Mesenchymal stem cell (in vitro differentiated cells and primary cell): ENCODE measurements at regions not wholly inside any gene's neighbourhood (a gene's known extent, or its start where the extent isn't known, plus 50 kb on each side); places are given as distances from the start of the nearest gene placed in this dataset.

ENCODE experiments used
- DNase-seq: peaks from one replicate; pipeline ENCODE4 v3.0.0-alpha.2; 2013
- H2AFZ ChIP-seq: one replicate; pipeline ENCODE4 v1.6.1; 2013; ENCODE audit warnings: low read depth, mild to moderate bottlenecking, control low read depth, inconsistent platforms, low read length, moderate library complexity
- H2AK5ac ChIP-seq: 2 replicates; pipeline ENCODE4 v1.6.1; 2013; ENCODE audit warnings: low read length, moderate library complexity, mild to moderate bottlenecking, inconsistent platforms; ENCODE audit not compliant: severe bottlenecking
- H2BK120ac ChIP-seq: one replicate; pipeline ENCODE4 v1.6.1; 2013; ENCODE audit warnings: low read depth, mild to moderate bottlenecking, inconsistent platforms, low read length, moderate library complexity
- H2BK12ac ChIP-seq, 2 experiments: one replicate each; pipeline ENCODE4 v1.6.1; 2013; ENCODE audit warnings: inconsistent platforms in 2 of 2, low read length in 2 of 2, mild to moderate bottlenecking in 2 of 2, moderate library complexity in 2 of 2, control low read depth in 1 of 2
- H2BK15ac ChIP-seq: one replicate; pipeline ENCODE4 v1.6.1; 2013; ENCODE audit warnings: mild to moderate bottlenecking, low read depth, inconsistent platforms; ENCODE audit not compliant: poor library complexity, severe bottlenecking
- H2BK5ac ChIP-seq: 2 replicates; pipeline ENCODE4 v1.6.1; 2013; ENCODE audit warnings: low read depth, mild to moderate bottlenecking, low read length, control low read depth, inconsistent platforms; ENCODE audit not compliant: poor library complexity, severe bottlenecking
- H3K14ac ChIP-seq, 2 experiments: one replicate each; pipeline ENCODE4 v1.6.1; 2013; ENCODE audit warnings: inconsistent platforms in 2 of 2, low read length in 2 of 2, control low read depth in 1 of 2, mild to moderate bottlenecking in 1 of 2, moderate library complexity in 1 of 2
- H3K18ac ChIP-seq, 2 experiments: one replicate each; pipeline ENCODE4 v1.6.1; 2013; ENCODE audit warnings: inconsistent platforms in 2 of 2, low read length in 2 of 2, control low read depth in 1 of 2, low read depth in 1 of 2, mild to moderate bottlenecking in 1 of 2
- H3K23ac ChIP-seq, 2 experiments: one replicate each; pipeline ENCODE4 v1.6.1; 2013; ENCODE audit warnings: inconsistent platforms in 2 of 2, low read length in 2 of 2, mild to moderate bottlenecking in 2 of 2, moderate library complexity in 2 of 2, control low read depth in 1 of 2
- H3K27ac ChIP-seq: 2 replicates; pipeline ENCODE4 v1.5.1; 2013; ENCODE audit warnings: mild to moderate bottlenecking, moderate library complexity, low read length, control low read depth, inconsistent platforms; ENCODE audit not compliant: poor library complexity, severe bottlenecking
- H3K27me3 ChIP-seq, 2 experiments: 2 replicates each; pipeline versions ENCODE4 v1.6.1 to v1.7.0; 2013; ENCODE audit warnings: low read length in 2 of 2, mild to moderate bottlenecking in 2 of 2, moderate library complexity in 2 of 2, control low read depth in 1 of 2, inconsistent platforms in 1 of 2; ENCODE audit not compliant: control insufficient read depth in 1 of 2, insufficient read depth in 1 of 2
- H3K36me3 ChIP-seq, 2 experiments: 2 replicates each; pipeline versions ENCODE4 v1.6.1 to v1.7.0; 2013; ENCODE audit warnings: low read length in 2 of 2, control low read depth in 1 of 2, inconsistent platforms in 1 of 2, low read depth in 1 of 2, mild to moderate bottlenecking in 1 of 2; ENCODE audit not compliant: insufficient read depth in 2 of 2, control insufficient read depth in 1 of 2
- H3K4ac ChIP-seq, 2 experiments: one replicate each; pipeline ENCODE4 v1.6.1; 2013; ENCODE audit warnings: inconsistent platforms in 2 of 2, low read length in 2 of 2, mild to moderate bottlenecking in 2 of 2, moderate library complexity in 2 of 2, control low read depth in 1 of 2, low read depth in 1 of 2
- H3K4me1 ChIP-seq: 2 replicates; pipeline ENCODE4 v1.6.1; 2013; ENCODE audit warnings: low read depth, low read length, control low read depth; ENCODE audit not compliant: control insufficient read depth, insufficient read depth
- H3K4me2 ChIP-seq: 2 replicates; pipeline ENCODE4 v1.6.1; 2013; ENCODE audit warnings: low read length, mild to moderate bottlenecking, inconsistent platforms; ENCODE audit not compliant: poor library complexity, severe bottlenecking
- H3K4me3 ChIP-seq, 2 experiments: 2 replicates each; pipeline versions ENCODE4 v1.5.1 to v1.7.0; 2013; ENCODE audit warnings: low read length in 2 of 2, mild to moderate bottlenecking in 2 of 2, control low read depth in 1 of 2, low read depth in 1 of 2; ENCODE audit not compliant: insufficient read depth in 1 of 2
- H3K79me1 ChIP-seq: replicated peaks from 2 replicates; pipeline ENCODE4 v1.6.1; 2013; ENCODE audit warnings: mild to moderate bottlenecking, control low read depth, low read length, inconsistent platforms; ENCODE audit not compliant: poor library complexity, severe bottlenecking
- H3K9ac ChIP-seq: 2 replicates; pipeline ENCODE4 v1.7.0; 2013; ENCODE audit warnings: mild to moderate bottlenecking, low read length, moderate library complexity
- H3K9me3 ChIP-seq: 2 replicates; pipeline ENCODE4 v1.7.0; 2013; ENCODE audit warnings: mild to moderate bottlenecking, low read length; ENCODE audit not compliant: control insufficient read depth
- H4K8ac ChIP-seq: one replicate; pipeline ENCODE4 v1.6.1; 2013; ENCODE audit warnings: inconsistent platforms, mild to moderate bottlenecking, low read length, moderate library complexity
- H4K91ac ChIP-seq: one replicate; pipeline ENCODE4 v1.6.1; 2013; ENCODE audit warnings: mild to moderate bottlenecking, low read length, inconsistent platforms
- WGBS: methylation state at CpG from one replicate; pipeline ENCODE4 v1.1.7; 2013; ENCODE audit warnings: mixed read lengths; 5-methylcytosine and 5-hydroxymethylcytosine counted together

DNA sequence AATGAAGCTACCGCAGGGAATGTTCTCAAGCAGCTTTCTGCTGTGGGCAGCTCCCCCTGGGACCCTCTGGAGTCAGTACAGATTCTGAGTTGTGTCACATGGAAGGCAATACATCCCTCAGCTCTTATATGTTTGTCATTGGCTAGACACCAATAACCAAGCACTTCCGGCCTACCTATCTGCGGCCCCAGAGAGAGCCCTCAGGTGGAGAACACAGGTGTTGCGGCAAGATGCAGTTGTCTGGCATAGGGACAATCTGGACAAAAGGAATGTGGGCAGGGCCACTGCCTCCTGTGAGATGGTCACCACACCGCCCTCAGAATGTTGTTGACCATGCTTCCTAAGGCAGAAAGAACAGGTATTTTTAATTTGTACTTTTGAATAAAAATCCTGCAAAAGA is 118.7 kb downstream of the BRMS1L start:
- no peak overlapping the region for H4K8ac ChIP-seq
- H3K9ac ChIP-seq = no peak overlapping the region
- H2BK5ac ChIP-seq = no peak overlapping the region
- no peak overlapping the region for H3K4ac ChIP-seq
- H3K4me1 ChIP-seq = no peaks in the 10 kb centered on the region
- no peak overlapping the region for H2BK12ac ChIP-seq
- H3K9me3 ChIP-seq = no peaks in the 10 kb centered on the region
- no peak overlapping the region for H3K27ac ChIP-seq
- H3K23ac ChIP-seq = no peak overlapping the region
- H3K36me3 ChIP-seq = no peaks in the 10 kb centered on the region
- H2AFZ ChIP-seq = no peak overlapping the region
- no peak overlapping the region for H2AK5ac ChIP-seq
- H3K4me3 ChIP-seq = no peak overlapping the region
- H2BK15ac ChIP-seq = no peak overlapping the region
- H4K91ac ChIP-seq = no peak overlapping the region
- 66% methylated on average over 4 of the region's 5 CpGs for WGBS
- no peak overlapping the region for H3K14ac ChIP-seq
- H3K27me3 ChIP-seq = no peaks in the 10 kb centered on the region
- H3K79me1 ChIP-seq = no peaks in the 10 kb centered on the region
- H2BK120ac ChIP-seq = no peak overlapping the region
- H3K18ac ChIP-seq = no peak overlapping the region
- no peak for DNase-seq
- no peak overlapping the region for H3K4me2 ChIP-seq

- Histone ChIP-seq H3K4me2 (no peak overlapping the region), H3K18ac (no peak overlapping the region), H3K9ac (no peak overlapping the region), H2BK5ac (no peak overlapping the region), H4K91ac (no peak overlapping the region), H3K23ac (no peak overlapping the region), H2BK12ac (no peak overlapping the region), H3K4ac (no peak overlapping the region), H3K4me1 (no peaks in the 10 kb centered on the region), H3K79me1 (no peaks in the 10 kb centered on the region), H2AK5ac (no peak overlapping the region), H3K27me3 (no peaks in the 10 kb centered on the region), H2BK15ac (no peak overlapping the region), H3K36me3 (no peaks in the 10 kb centered on the region), H3K27ac (no peak overlapping the region), H2AFZ (no peak overlapping the region), H3K9me3 (no peaks in the 10 kb centered on the region), H4K8ac (no peak overlapping the region), H2BK120ac (no peak overlapping the region), H3K14ac (no peak overlapping the region), H3K4me3 (no peak overlapping the region)
- WGBS = 61% methylated on average over 4 of the region's 4 CpGs
- DNase-seq = peak; percentile 2
Measured at GRCh38 chr14:35940291-35940690, 114.2 kb downstream of the BRMS1L start.

DNA sequence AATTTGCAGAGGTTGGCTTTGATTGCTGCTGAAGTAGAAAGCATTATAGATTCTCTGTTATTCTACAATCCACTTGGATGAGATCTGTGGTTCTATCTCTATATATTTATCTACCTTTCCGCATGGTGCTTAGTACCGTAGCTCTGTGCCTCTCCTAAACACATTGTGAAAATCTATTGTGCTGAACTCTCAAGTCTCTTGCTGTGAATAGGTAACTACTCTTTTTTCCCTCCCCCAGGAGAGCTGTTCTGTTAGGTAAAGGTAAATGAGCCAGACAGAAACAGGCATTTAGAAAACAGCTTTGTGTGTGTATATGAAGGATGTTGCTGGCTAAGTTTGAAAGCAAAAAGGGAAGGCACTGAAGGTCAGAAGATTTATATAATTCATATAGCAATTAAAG is 112.6 kb downstream of the BRMS1L start:
- Histone ChIP-seq H2AK5ac (no peak overlapping the region), H3K23ac (no peak overlapping the region), H3K9me3 (no peaks in the 10 kb centered on the region), H3K36me3 (no peaks in the 10 kb centered on the region), H3K4me3 (no peak overlapping the region), H3K9ac (no peak overlapping the region), H2BK5ac (no peak overlapping the region), H3K14ac (no peak overlapping the region), H2BK120ac (no peak overlapping the region), H3K4me2 (no peak overlapping the region), H3K27ac (no peak overlapping the region), H4K8ac (no peak overlapping the region), H3K27me3 (no peaks in the 10 kb centered on the region), H2BK12ac (no peak overlapping the region), H3K4me1 (no peaks in the 10 kb centered on the region), H3K18ac (no peak overlapping the region), H2BK15ac (no peak overlapping the region), H2AFZ (no peak overlapping the region), H3K4ac (no peak overlapping the region), H4K91ac (no peak overlapping the region), H3K79me1 (no peaks in the 10 kb centered on the region)
- DNase-seq = no peak
- 70% methylated on average over 2 of the region's 2 CpGs for WGBS

DNA sequence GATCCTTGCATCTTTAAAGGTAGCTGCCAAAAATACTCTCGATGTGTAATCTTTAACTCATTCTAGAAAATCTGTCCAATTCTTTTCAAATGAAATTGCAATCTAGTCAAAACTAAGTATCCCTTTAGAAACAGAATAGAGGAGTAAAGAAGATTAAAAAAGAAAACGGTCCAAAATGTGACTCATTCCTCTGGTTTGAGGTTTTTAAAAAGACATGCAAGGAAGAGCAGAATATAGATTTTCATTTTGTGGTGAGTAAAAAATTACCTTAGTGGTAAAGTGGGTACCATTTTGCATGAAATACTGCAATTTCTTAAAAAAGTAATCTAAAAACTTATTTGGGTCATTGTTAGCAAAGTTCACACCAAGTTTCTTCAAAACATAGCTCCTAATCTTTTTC is 108.4 kb downstream of the BRMS1L start:
- H4K8ac ChIP-seq = no peak overlapping the region
- 67% methylated on average over 2 of the region's 2 CpGs for WGBS
- H3K23ac ChIP-seq = no peak overlapping the region
- H4K91ac ChIP-seq = no peak overlapping the region
- no peak for DNase-seq
- no peak overlapping the region for H3K4me3 ChIP-seq
- H3K9me3 ChIP-seq = no peaks in the 10 kb centered on the region
- H3K4me1 ChIP-seq = no peaks in the 10 kb centered on the region
- H3K79me1 ChIP-seq = no peaks in the 10 kb centered on the region
- no peak overlapping the region for H3K4me2 ChIP-seq
- no peak overlapping the region for H3K14ac ChIP-seq
- H3K4ac ChIP-seq = no peak overlapping the region
- no peaks in the 10 kb centered on the region for H3K36me3 ChIP-seq
- no peak overlapping the region for H3K18ac ChIP-seq
- H2AFZ ChIP-seq = no peak overlapping the region
- H3K27me3 ChIP-seq = peaks cover 0 to 9% of the 10 kb centered on the region in 2 experiments
- H3K27ac ChIP-seq = no peak overlapping the region
- no peak overlapping the region for H2BK5ac ChIP-seq
- H2BK15ac ChIP-seq = no peak overlapping the region
- no peak overlapping the region for H2BK120ac ChIP-seq
- H2BK12ac ChIP-seq = no peak overlapping the region
- no peak overlapping the region for H2AK5ac ChIP-seq
- no peak overlapping the region for H3K9ac ChIP-seq
